B cell (primary cell): ENCODE measurements at regions not wholly inside any gene's neighbourhood (a gene's known extent, or its start where the extent isn't known, plus 50 kb on each side); places are given as distances from the start of the nearest gene placed in this dataset.

Experiments used
- CTCF ChIP-seq: fragments of 200-600 bp; IDR thresholded peaks from one replicate; pipeline ENCODE4 v1.8.0; 2022; ENCODE audit warnings: antibody characterized with exemption, mild to moderate bottlenecking
- EZH2 ChIP-seq: IDR thresholded peaks from 2 replicates; pipeline ENCODE4 v1.6.1; 2012; ENCODE audit warnings: borderline replicate concordance, low read depth, mild to moderate bottlenecking, moderate library complexity, low read length; ENCODE audit not compliant: insufficient read depth, poor library complexity, severe bottlenecking

- no peak for TF ChIP-seq CTCF
- no peak for TF ChIP-seq EZH2
These were observed 84.5 kb upstream of the GPR26 start for GRCh38 chr10:123581656-123582055.
